ENCODE measurements at regions not wholly inside any gene's neighbourhood (a gene's known extent, or its start where the extent isn't known, plus 50 kb on each side); places are given as distances from the start of the nearest gene placed in this dataset.
"Not testable (repeated sequence)": the region's sequence is repeated elsewhere in the genome, so short reads cannot be mapped to it uniquely, and the experiment has no call there.

DNA sequence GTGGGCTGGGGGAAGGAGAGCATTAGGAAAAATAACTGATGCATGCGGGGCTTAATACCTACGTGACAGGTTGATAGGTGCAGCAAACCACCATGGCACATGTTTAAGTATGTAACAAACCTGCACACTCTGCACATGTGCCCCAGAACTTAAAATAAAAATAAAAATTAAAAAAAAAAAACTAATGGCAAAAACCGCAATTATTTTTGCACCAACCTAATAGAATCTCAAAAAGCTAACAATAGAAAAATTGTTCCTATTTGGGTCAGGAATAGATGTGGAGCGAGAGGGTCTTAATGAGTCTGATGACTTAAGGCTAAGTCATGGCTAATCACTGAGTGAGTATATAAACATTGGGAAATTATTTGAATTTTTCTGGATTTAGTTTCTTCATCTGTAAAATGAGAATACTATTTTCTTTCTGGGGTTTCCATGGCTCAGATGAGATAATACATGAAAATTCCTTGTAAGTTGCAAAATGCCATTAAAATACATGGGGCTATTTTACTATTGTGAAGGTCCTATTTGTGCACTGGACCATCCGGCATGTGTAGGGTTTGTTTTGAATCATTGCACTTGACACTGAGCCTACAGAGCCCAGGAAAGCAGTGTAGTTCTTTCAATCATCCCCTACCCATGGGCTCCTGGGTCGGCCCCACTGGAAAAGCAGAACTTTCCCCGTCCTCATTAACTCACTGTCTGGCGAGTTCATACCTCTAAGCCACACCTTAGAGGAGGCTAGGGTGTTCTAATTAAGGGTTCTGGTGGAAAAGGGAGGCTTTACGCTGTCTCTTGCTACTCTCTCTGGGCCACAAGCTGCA lies 164.1 kb upstream of the NTF3 start:
- H3K36me3 ChIP-seq (ENCODE audit: control insufficient read depth, insufficient read depth, low read length): no peaks in the 10 kb centered on the region
- H3K4me1 ChIP-seq (ENCODE audit: control insufficient read depth, insufficient read depth, low read length): peaks cover 9% of the 10 kb centered on the region
- no peak overlapping the region for H3K4me3 ChIP-seq (ENCODE audit: insufficient read depth, low read depth, low read length)
- no peak overlapping the region for H3K27ac ChIP-seq (ENCODE audit: insufficient read depth, low read depth, low read length, poor library complexity, severe bottlenecking)
- WGBS, 2 experiments: 92 to 95% methylated on average over 7 to 8 of the region's 9 CpGs
- H3K27me3 ChIP-seq (ENCODE audit: control insufficient read depth, insufficient read depth, low read length, poor library complexity, severe bottlenecking): no peaks in the 10 kb centered on the region
- no peaks in the 10 kb centered on the region for H3K9me3 ChIP-seq (ENCODE audit: control insufficient read depth, low read length)

DNA sequence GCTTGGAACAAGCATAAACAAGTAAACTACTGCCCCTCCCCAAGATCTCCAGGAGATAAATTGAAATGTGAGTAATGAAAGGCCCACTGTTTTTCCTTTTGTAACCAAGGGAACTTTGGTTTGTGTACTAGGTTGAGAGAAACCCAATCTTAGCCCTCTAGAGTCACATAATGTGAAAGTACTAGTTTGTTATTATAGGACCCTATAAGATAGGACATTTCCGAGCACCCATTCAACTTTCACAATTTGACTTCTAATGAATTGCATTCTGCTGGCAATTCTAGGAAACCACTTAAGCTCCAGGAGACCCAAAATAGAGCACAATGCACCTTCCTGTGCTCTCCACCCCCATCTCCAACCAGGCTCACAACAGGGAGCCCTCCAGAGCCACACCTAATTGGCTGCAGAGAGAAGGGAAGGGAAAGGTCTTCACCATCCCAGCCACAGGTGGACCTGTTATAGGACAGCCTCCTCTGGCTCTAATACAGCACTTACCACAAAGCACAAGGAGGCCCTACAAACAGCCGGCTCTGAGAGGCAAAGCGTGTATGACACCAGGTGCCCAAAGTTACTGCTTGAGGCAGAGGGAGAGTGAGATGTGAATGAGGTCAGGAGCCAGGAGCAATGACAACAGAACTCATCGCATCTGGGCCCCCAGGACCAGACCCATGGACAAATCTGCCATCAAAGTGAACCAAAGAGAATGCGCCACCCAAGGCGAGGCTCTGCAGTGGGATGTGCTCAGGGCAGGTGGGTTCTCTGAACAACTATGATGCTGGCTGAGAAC lies 163.3 kb upstream of the NTF3 start:
- Histone ChIP-seq H3K36me3 (ENCODE audit: control insufficient read depth, insufficient read depth, low read length) (no peaks in the 10 kb centered on the region), H3K4me1 (ENCODE audit: control insufficient read depth, insufficient read depth, low read length) (peaks cover 12% of the 10 kb centered on the region), H3K27me3 (ENCODE audit: control insufficient read depth, insufficient read depth, low read length, poor library complexity, severe bottlenecking) (no peaks in the 10 kb centered on the region), H3K27ac (ENCODE audit: insufficient read depth, low read depth, low read length, poor library complexity, severe bottlenecking) (no peak overlapping the region), H3K9me3 (ENCODE audit: control insufficient read depth, low read length) (no peaks in the 10 kb centered on the region), H3K4me3 (ENCODE audit: insufficient read depth, low read depth, low read length) (no peak overlapping the region)
- WGBS, 2 experiments: 85 to 96% methylated on average over 6 of the region's 6 CpGs

DNA sequence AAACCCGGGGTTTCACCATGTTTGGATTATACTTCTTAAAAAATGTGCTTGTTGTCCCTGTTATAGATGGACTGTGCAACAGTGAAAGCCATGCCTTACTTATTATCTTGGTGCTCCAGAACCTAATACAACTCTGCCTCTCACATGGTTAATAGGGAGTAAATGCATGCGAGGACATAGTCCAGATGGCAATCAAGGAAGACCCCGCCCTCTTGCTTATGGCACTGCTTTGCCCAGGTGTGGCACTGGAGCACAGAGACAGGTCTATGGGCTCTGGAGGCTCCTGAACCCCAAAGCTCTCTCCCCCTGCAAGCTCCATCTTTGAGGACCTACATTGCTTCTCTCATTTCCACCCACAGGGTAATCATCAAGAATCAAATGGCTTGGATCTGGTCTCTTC lies 162.1 kb upstream of the NTF3 start:
- H3K4me1 ChIP-seq (ENCODE audit: control insufficient read depth, insufficient read depth, low read length): peaks cover 18% of the 10 kb centered on the region
- no peak overlapping the region for H3K27ac ChIP-seq (ENCODE audit: insufficient read depth, low read depth, low read length, poor library complexity, severe bottlenecking)
- H3K4me3 ChIP-seq (ENCODE audit: insufficient read depth, low read depth, low read length): no peak overlapping the region
- no peaks in the 10 kb centered on the region for H3K36me3 ChIP-seq (ENCODE audit: control insufficient read depth, insufficient read depth, low read length)
- no peaks in the 10 kb centered on the region for H3K9me3 ChIP-seq (ENCODE audit: control insufficient read depth, low read length)
- H3K27me3 ChIP-seq (ENCODE audit: control insufficient read depth, insufficient read depth, low read length, poor library complexity, severe bottlenecking): no peaks in the 10 kb centered on the region
- WGBS, 2 experiments: 91 to 96% methylated on average over 3 of the region's 3 CpGs

DNA sequence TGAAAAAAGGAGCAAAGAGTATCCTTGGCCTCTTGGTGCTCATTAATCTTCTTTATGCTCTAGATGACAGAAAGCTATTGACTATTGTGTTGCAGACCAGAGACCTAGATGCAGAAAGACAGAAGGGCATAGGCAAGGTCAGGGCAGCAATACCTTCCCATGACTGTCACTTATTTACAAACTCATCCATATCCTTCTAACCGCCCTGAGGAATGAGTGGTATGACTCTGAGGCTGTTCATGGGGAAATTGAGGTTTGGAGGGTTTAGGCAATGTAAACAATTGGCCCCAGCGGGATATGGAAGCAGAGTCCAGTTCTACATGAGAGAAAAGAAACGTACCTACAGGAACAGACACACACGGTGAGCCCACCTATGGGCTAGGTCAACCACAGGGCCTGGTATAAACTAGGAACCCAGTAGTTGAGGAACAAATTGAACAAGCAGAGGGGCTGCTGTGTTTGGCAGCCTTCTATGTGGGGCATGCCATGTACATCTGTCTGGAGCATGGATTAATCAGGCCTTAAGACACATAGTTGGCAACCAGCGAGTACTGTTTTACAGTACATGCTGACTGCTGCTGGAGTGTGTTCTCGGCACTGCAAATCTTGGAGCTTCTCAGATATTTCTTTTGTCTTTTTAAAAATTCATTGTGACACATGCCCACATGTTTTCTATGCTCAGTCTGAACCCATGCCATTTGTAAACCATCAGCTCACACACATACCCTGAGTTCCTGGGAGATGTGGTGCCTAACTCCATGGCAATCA lies 159.7 kb upstream of the NTF3 start:
- H3K27me3 ChIP-seq (ENCODE audit: control insufficient read depth, insufficient read depth, low read length, poor library complexity, severe bottlenecking): no peaks in the 10 kb centered on the region
- H3K4me3 ChIP-seq (ENCODE audit: insufficient read depth, low read depth, low read length): no peak overlapping the region
- 96 to 97% methylated on average over 5 to 6 of the region's 6 CpGs for WGBS, 2 experiments
- peaks cover 18% of the 10 kb centered on the region for H3K4me1 ChIP-seq (ENCODE audit: control insufficient read depth, insufficient read depth, low read length)
- H3K27ac ChIP-seq (ENCODE audit: insufficient read depth, low read depth, low read length, poor library complexity, severe bottlenecking): no peak overlapping the region
- H3K9me3 ChIP-seq (ENCODE audit: control insufficient read depth, low read length): no peaks in the 10 kb centered on the region
- H3K36me3 ChIP-seq (ENCODE audit: control insufficient read depth, insufficient read depth, low read length): no peaks in the 10 kb centered on the region

DNA sequence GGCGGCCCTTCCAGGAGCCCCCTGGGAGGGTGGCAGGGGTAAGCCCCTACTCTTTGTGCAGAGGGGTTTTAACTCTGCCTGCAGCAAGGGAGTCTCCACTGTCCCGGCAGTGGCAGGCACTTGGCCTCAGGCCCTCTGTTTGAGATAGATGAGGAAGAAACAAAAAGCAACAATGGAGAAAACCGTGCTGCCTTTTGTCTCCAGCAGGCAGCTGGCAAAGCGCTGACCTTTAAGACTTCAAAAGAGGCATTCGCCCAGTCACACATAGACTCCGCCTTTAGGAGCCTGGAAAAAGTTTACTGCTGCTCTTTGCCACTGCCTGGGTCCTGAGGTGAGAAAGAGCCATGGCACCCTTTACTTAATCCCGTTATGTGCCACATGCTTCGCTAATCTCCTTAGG lies 158.2 kb upstream of the NTF3 start:
- Histone ChIP-seq H3K36me3 (ENCODE audit: control insufficient read depth, insufficient read depth, low read length) (no peaks in the 10 kb centered on the region), H3K27me3 (ENCODE audit: control insufficient read depth, insufficient read depth, low read length, poor library complexity, severe bottlenecking) (no peaks in the 10 kb centered on the region), H3K27ac (ENCODE audit: insufficient read depth, low read depth, low read length, poor library complexity, severe bottlenecking) (no peak overlapping the region), H3K4me3 (ENCODE audit: insufficient read depth, low read depth, low read length) (no peak overlapping the region), H3K4me1 (ENCODE audit: control insufficient read depth, insufficient read depth, low read length) (peaks cover 9% of the 10 kb centered on the region), H3K9me3 (ENCODE audit: control insufficient read depth, low read length) (no peaks in the 10 kb centered on the region)
- 55 to 61% methylated on average over 8 of the region's 8 CpGs for WGBS, 2 experiments

DNA sequence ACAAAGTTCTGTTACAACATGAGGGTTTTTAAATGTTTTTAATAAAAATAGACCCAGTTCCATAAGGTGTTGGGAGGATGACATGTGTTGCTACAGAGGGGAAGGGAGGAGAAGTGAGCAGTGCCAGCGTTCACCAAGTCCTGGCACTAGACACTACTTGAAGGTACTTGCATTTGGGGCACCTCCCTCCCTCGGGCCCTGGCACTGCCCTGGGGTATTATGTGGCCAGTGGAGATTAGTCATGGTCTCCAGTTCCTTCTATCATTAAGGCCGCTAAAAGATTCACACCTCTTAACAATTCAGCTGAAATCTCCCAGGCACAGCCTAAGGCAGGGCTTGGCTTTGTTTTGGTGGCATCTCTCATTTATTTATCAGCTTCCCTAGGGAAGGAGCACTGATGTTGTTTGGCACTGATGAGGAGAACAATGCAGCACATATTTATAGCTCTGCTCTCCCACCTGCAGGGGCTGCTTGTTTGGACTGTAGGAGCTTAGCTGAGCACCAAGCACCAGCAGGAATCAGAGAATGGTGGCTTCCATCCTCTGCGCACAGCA lies 155.5 kb upstream of the NTF3 start:
- Histone ChIP-seq H3K27ac (ENCODE audit: insufficient read depth, low read depth, low read length, poor library complexity, severe bottlenecking) (no peak overlapping the region), H3K4me1 (ENCODE audit: control insufficient read depth, insufficient read depth, low read length) (peaks cover 9% of the 10 kb centered on the region), H3K4me3 (ENCODE audit: insufficient read depth, low read depth, low read length) (no peak overlapping the region), H3K36me3 (ENCODE audit: control insufficient read depth, insufficient read depth, low read length) (no peaks in the 10 kb centered on the region), H3K9me3 (ENCODE audit: control insufficient read depth, low read length) (no peaks in the 10 kb centered on the region), H3K27me3 (ENCODE audit: control insufficient read depth, insufficient read depth, low read length, poor library complexity, severe bottlenecking) (no peaks in the 10 kb centered on the region)
- 91 to 93% methylated on average over 4 of the region's 4 CpGs for WGBS, 2 experiments

DNA sequence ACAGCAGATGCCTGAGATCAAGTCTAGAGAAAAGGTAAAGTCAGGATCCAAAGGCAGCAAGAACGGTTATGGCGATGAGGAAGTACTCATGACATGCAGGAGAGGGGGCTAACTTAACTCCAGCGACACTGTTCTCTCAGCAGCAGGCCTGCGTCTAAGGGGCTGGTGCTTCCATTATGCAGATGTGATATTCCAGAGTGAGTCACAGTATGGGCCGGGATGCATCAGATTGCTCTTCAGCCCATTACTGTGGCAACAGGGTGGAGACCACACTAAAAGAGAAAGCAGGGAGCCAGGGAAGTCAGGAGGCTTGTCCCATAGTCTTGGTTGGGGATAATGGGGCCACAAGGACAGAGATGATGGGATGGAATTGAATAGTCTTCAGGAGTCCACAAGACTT lies 151.8 kb upstream of the NTF3 start:
- WGBS, 2 experiments: 81 to 85% methylated on average over 5 of the region's 5 CpGs
- Histone ChIP-seq H3K4me1 (ENCODE audit: control insufficient read depth, insufficient read depth, low read length) (no peaks in the 10 kb centered on the region), H3K9me3 (ENCODE audit: control insufficient read depth, low read length) (no peaks in the 10 kb centered on the region), H3K27ac (ENCODE audit: insufficient read depth, low read depth, low read length, poor library complexity, severe bottlenecking) (no peak overlapping the region), H3K27me3 (ENCODE audit: control insufficient read depth, insufficient read depth, low read length, poor library complexity, severe bottlenecking) (no peaks in the 10 kb centered on the region), H3K4me3 (ENCODE audit: insufficient read depth, low read depth, low read length) (no peak overlapping the region), H3K36me3 (ENCODE audit: control insufficient read depth, insufficient read depth, low read length) (no peaks in the 10 kb centered on the region)

DNA sequence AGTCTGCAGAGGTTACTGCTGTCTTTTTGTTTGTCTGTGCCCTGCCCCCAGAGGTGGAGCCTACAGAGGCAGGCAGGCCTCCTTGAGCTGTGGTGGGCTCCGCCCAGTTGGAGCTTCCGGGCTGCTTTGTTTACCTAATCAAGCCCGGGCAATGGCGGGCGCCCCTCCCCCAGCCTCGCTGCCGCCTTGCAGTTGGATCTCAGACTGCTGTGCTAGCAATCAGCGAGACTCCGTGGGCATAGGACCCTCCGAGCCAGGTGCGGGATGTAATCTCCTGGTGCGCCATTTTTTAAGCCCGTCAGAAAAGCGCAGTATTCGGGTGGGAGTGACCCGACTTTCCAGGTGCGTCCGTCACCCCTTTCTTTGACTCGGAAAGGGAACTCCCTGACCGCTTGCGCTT lies 141.5 kb upstream of the NTF3 start:
- H3K27me3 ChIP-seq (ENCODE audit: control insufficient read depth, insufficient read depth, low read length, poor library complexity, severe bottlenecking); H3K4me3 ChIP-seq (ENCODE audit: insufficient read depth, low read depth, low read length); H3K27ac ChIP-seq (ENCODE audit: insufficient read depth, low read depth, low read length, poor library complexity, severe bottlenecking); H3K9me3 ChIP-seq (ENCODE audit: control insufficient read depth, low read length); H3K36me3 ChIP-seq (ENCODE audit: control insufficient read depth, insufficient read depth, low read length); H3K4me1 ChIP-seq (ENCODE audit: control insufficient read depth, insufficient read depth, low read length): not testable (repeated sequence)
- 44 to 51% methylated on average over 19 to 21 of the region's 21 CpGs for WGBS, 2 experiments

DNA sequence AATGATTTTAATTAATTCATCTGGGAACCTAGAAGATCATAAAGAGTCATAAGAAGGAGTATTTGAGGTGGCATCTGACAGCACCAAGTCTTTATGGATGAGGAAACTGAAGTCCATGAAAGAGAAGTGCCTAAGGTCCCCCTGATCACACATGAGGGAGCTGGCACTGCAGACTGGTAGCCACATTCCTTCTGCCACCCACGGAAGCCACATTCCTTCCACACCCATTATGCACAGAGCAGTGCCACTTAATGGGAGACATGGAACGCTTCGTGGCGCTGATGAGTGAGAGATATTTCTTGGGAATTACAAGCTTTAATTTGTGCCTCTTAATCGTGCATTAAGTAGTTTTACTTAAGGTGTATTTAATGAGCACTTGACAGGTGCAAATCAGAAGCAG lies 139.3 kb upstream of the NTF3 start:
- H3K9me3 ChIP-seq (ENCODE audit: control insufficient read depth, low read length): no peaks in the 10 kb centered on the region
- no peaks in the 10 kb centered on the region for H3K36me3 ChIP-seq (ENCODE audit: control insufficient read depth, insufficient read depth, low read length)
- H3K4me1 ChIP-seq (ENCODE audit: control insufficient read depth, insufficient read depth, low read length): no peaks in the 10 kb centered on the region
- no peak overlapping the region for H3K4me3 ChIP-seq (ENCODE audit: insufficient read depth, low read depth, low read length)
- H3K27ac ChIP-seq (ENCODE audit: insufficient read depth, low read depth, low read length, poor library complexity, severe bottlenecking): no peak overlapping the region
- H3K27me3 ChIP-seq (ENCODE audit: control insufficient read depth, insufficient read depth, low read length, poor library complexity, severe bottlenecking): no peaks in the 10 kb centered on the region
- 95 to 96% methylated on average over 5 of the region's 5 CpGs for WGBS, 2 experiments

DNA sequence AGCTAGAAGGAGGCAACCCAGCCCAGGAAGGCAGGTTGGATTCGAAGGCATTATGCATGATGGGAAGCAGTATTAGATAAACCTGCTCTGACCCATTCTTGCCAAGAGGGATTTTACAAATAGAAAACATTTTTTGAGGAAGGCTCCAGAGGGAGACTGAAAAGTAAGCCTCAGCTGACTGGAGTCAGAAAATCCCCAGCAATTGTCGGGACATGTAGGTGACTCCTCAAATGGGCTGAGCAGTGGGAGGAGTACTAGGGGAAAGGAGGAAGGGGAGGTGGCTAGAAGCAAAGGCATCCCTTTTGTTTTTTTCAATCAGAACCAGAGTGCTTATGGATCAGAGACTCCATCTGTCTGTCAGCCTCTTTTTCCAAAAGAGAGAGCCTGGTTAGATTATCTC lies 138.1 kb upstream of the NTF3 start:
- Histone ChIP-seq H3K36me3 (ENCODE audit: control insufficient read depth, insufficient read depth, low read length) (no peaks in the 10 kb centered on the region), H3K27ac (ENCODE audit: insufficient read depth, low read depth, low read length, poor library complexity, severe bottlenecking) (no peak overlapping the region)
- WGBS, 2 experiments: 86 to 94% methylated on average over 2 of the region's 2 CpGs

More for the DNA sequence above, 138.1 kb upstream of the NTF3 start:
- Histone ChIP-seq H3K9me3 (ENCODE audit: control insufficient read depth, low read length) (no peaks in the 10 kb centered on the region), H3K4me3 (ENCODE audit: insufficient read depth, low read depth, low read length) (no peak overlapping the region), H3K27me3 (ENCODE audit: control insufficient read depth, insufficient read depth, low read length, poor library complexity, severe bottlenecking) (no peaks in the 10 kb centered on the region), H3K4me1 (ENCODE audit: control insufficient read depth, insufficient read depth, low read length) (no peaks in the 10 kb centered on the region)

Data from ectodermal cell (in vitro differentiated cells).